EH (cell line): ENCODE measurements at regions not wholly inside any gene's neighbourhood (a gene's known extent, or its start where the extent isn't known, plus 50 kb on each side); places are given as distances from the start of the nearest gene placed in this dataset.
"Not testable (repeated sequence)": the region's sequence is repeated elsewhere in the genome, so short reads cannot be mapped to it uniquely, and the experiment has no call there.

Experiments
- DNase-seq: peaks from one replicate; pipeline ENCODE4 v3.0.0-alpha.2; 2015; ENCODE audit warnings: low read depth

- no peak for DNase-seq
These were observed 93.7 kb upstream of the SIMC1 start for GRCh38 chr5:176144508-176144907.

- not testable (repeated sequence) for DNase-seq
These were observed 88.3 kb upstream of the SIMC1 start for GRCh38 chr5:176149948-176150347.

GRCh38 chr5:176151281-176151680 lies 86.9 kb upstream of the SIMC1 start:
- peak; percentile 24 for DNase-seq

- DNase-seq = no peak
These were observed 85.9 kb upstream of the SIMC1 start for GRCh38 chr5:176152191-176152929.

GRCh38 chr5:176152930-176153311 lies 85.3 kb upstream of the SIMC1 start:
- no peak for DNase-seq

- DNase-seq = no peak
These were observed 84.5 kb upstream of the SIMC1 start for GRCh38 chr5:176153741-176154140.

GRCh38 chr5:176154821-176155220 lies 83.4 kb upstream of the SIMC1 start:
- no peak for DNase-seq

GRCh38 chr5:176155922-176156359 lies 82.3 kb upstream of the SIMC1 start:
- no peak for DNase-seq

GRCh38 chr5:176157656-176158055 lies 80.6 kb upstream of the SIMC1 start:
- DNase-seq = peak; percentile 57

GRCh38 chr5:176161431-176161830 lies 76.8 kb upstream of the SIMC1 start:
- no peak for DNase-seq

- no peak for DNase-seq
These were observed 76.0 kb upstream of the SIMC1 start for GRCh38 chr5:176162198-176162597.

- no peak for DNase-seq
These were observed 75.3 kb upstream of the SIMC1 start for GRCh38 chr5:176162888-176163287.

GRCh38 chr5:176166427-176166826 lies 71.8 kb upstream of the SIMC1 start:
- no peak for DNase-seq

GRCh38 chr5:176167800-176168199 lies 70.4 kb upstream of the SIMC1 start:
- no peak for DNase-seq

GRCh38 chr5:176169393-176170063 lies 68.7 kb upstream of the SIMC1 start:
- DNase-seq = no peak

- DNase-seq = no peak
These were observed 68.1 kb upstream of the SIMC1 start for GRCh38 chr5:176170084-176170483.

- DNase-seq = no peak
These were observed 67.0 kb upstream of the SIMC1 start for GRCh38 chr5:176171171-176171760.

GRCh38 chr5:176172246-176172645 lies 66.0 kb upstream of the SIMC1 start:
- DNase-seq = no peak

- no peak for DNase-seq
These were observed 64.6 kb upstream of the SIMC1 start for GRCh38 chr5:176173647-176174046.

- DNase-seq = no peak
These were observed 63.7 kb upstream of the SIMC1 start for GRCh38 chr5:176174345-176175025.

GRCh38 chr5:176175101-176175852 lies 62.9 kb upstream of the SIMC1 start:
- no peak for DNase-seq

GRCh38 chr5:176176231-176176630 lies 62.0 kb upstream of the SIMC1 start:
- no peak for DNase-seq
